Panc1 (cell line): ENCODE measurements at regions not wholly inside any gene's neighbourhood (a gene's known extent, or its start where the extent isn't known, plus 50 kb on each side); places are given as distances from the start of the nearest gene placed in this dataset.

Experiments used
- POLR2AphosphoS5 ChIP-seq: IDR thresholded peaks from 2 replicates; pipeline ENCODE4 v1.6.1; 2012; ENCODE audit warnings: mild to moderate bottlenecking, low read depth, low read length, moderate library complexity
- SIN3A ChIP-seq: IDR thresholded peaks from 2 replicates; pipeline ENCODE4 v1.6.1; 2012; ENCODE audit warnings: low read depth, mild to moderate bottlenecking, low read length, moderate library complexity, borderline replicate concordance; ENCODE audit not compliant: insufficient read depth
- TCF7L2 ChIP-seq: IDR thresholded peaks from 2 replicates; pipeline ENCODE4 v1.6.1; 2011; ENCODE audit warnings: mild to moderate bottlenecking, low read depth, low read length, inconsistent platforms
- TF ChIP-seq, protein P1 (sequence below): fragments of 450-650 bp; IDR thresholded peaks from 2 replicates; pipeline ENCODE4 v1.5.1; 2017; ENCODE audit warnings: mild to moderate bottlenecking
- TF ChIP-seq, protein P2 (sequence below), 2 experiments: IDR thresholded peaks; 2 replicates each; pipeline ENCODE4 v1.6.1; 2011 to 2012; ENCODE audit warnings: low read depth in 2 of 2, control low read depth in 1 of 2, low read length in 1 of 2, mild to moderate bottlenecking in 1 of 2, moderate library complexity in 1 of 2; ENCODE audit not compliant: insufficient read depth in 1 of 2

DNA sequence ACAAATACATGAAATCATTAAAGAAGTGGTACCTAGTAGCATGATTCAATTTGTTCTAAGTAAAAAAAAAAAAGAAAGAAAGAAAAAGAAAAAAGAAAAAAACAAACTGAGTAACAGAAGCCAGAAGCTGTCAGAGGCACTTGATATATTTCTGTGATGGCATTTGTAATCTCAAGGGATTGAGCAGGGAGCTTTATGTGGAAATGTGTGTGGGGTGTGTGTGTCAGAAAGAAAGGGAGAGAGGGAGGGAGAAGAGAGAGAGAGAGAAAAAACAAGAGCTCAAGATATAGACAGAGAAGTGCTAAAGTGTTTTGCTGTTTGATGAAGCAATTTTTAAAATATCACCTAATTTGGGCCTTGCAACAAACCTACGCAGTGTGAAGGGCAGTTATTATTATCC lies 357.6 kb upstream of the PCDH15 start:
- no peak for TF ChIP-seq POLR2AphosphoS5
- TF ChIP-seq, protein P1, sequence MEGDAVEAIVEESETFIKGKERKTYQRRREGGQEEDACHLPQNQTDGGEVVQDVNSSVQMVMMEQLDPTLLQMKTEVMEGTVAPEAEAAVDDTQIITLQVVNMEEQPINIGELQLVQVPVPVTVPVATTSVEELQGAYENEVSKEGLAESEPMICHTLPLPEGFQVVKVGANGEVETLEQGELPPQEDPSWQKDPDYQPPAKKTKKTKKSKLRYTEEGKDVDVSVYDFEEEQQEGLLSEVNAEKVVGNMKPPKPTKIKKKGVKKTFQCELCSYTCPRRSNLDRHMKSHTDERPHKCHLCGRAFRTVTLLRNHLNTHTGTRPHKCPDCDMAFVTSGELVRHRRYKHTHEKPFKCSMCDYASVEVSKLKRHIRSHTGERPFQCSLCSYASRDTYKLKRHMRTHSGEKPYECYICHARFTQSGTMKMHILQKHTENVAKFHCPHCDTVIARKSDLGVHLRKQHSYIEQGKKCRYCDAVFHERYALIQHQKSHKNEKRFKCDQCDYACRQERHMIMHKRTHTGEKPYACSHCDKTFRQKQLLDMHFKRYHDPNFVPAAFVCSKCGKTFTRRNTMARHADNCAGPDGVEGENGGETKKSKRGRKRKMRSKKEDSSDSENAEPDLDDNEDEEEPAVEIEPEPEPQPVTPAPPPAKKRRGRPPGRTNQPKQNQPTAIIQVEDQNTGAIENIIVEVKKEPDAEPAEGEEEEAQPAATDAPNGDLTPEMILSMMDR, result no peak
- no peak for TF ChIP-seq SIN3A
- TF ChIP-seq, protein P2, sequence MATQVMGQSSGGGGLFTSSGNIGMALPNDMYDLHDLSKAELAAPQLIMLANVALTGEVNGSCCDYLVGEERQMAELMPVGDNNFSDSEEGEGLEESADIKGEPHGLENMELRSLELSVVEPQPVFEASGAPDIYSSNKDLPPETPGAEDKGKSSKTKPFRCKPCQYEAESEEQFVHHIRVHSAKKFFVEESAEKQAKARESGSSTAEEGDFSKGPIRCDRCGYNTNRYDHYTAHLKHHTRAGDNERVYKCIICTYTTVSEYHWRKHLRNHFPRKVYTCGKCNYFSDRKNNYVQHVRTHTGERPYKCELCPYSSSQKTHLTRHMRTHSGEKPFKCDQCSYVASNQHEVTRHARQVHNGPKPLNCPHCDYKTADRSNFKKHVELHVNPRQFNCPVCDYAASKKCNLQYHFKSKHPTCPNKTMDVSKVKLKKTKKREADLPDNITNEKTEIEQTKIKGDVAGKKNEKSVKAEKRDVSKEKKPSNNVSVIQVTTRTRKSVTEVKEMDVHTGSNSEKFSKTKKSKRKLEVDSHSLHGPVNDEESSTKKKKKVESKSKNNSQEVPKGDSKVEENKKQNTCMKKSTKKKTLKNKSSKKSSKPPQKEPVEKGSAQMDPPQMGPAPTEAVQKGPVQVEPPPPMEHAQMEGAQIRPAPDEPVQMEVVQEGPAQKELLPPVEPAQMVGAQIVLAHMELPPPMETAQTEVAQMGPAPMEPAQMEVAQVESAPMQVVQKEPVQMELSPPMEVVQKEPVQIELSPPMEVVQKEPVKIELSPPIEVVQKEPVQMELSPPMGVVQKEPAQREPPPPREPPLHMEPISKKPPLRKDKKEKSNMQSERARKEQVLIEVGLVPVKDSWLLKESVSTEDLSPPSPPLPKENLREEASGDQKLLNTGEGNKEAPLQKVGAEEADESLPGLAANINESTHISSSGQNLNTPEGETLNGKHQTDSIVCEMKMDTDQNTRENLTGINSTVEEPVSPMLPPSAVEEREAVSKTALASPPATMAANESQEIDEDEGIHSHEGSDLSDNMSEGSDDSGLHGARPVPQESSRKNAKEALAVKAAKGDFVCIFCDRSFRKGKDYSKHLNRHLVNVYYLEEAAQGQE (IDR thresholded peaks at IDR 0.05; ENCODE audit: insufficient read depth in 1 of 2, low read depth in 2 of 2, low read length in 1 of 2), result no peak
- TF ChIP-seq TCF7L2, result no peak
